ENCODE measurements at regions not wholly inside any gene's neighbourhood (a gene's known extent, or its start where the extent isn't known, plus 50 kb on each side); places are given as distances from the start of the nearest gene placed in this dataset.

GRCh38 chr5:26026044-26026443, 1012.3 kb downstream of the CDH9 start:
- H3K9ac ChIP-seq (ENCODE audit: insufficient read depth in 1 of 2, low read length in 2 of 2) = no peak overlapping the region
- ATAC-seq (ENCODE audit: insufficient read depth, low FRiP score) = no peak
- no peaks in the 10 kb centered on the region for H3K4me1 ChIP-seq (ENCODE audit: control insufficient read depth in 5 of 5, insufficient read depth in 5 of 5, low read length in 5 of 5)
- no peaks in the 10 kb centered on the region for H3K9me3 ChIP-seq (ENCODE audit: control insufficient read depth in 4 of 4, insufficient read depth in 3 of 4, low read length in 3 of 4)
- DNase-seq = no peak
- no peak overlapping the region for H3K4me3 ChIP-seq
- no peaks in the 10 kb centered on the region for H3K36me3 ChIP-seq (ENCODE audit: control insufficient read depth in 4 of 4, insufficient read depth in 4 of 4, low read length in 4 of 4)
- H3K27me3 ChIP-seq (ENCODE audit: control insufficient read depth in 3 of 3, insufficient read depth in 3 of 3, low read length in 2 of 3) = no peaks in the 10 kb centered on the region
- WGBS, 2 donors = 70 to 79% methylated on average over 4 of the region's 4 CpGs
- no peak overlapping the region for H3K27ac ChIP-seq (ENCODE audit: low read depth in 1 of 2, low read length in 1 of 2)
- TF ChIP-seq CTCF (IDR thresholded peaks at IDR 0.05; ENCODE audit: control extremely low read depth, extremely low read depth) = no peak

- Histone ChIP-seq H3K4me3 (no peak overlapping the region), H3K27me3 (ENCODE audit: control insufficient read depth in 3 of 3, insufficient read depth in 3 of 3, low read length in 2 of 3) (no peaks in the 10 kb centered on the region), H3K4me1 (ENCODE audit: control insufficient read depth in 5 of 5, insufficient read depth in 5 of 5, low read length in 5 of 5) (no peaks in the 10 kb centered on the region), H3K9ac (ENCODE audit: insufficient read depth in 1 of 2, low read length in 2 of 2) (no peak overlapping the region), H3K36me3 (ENCODE audit: control insufficient read depth in 4 of 4, insufficient read depth in 4 of 4, low read length in 4 of 4) (no peaks in the 10 kb centered on the region), H3K9me3 (ENCODE audit: control insufficient read depth in 4 of 4, insufficient read depth in 3 of 4, low read length in 3 of 4) (no peaks in the 10 kb centered on the region), H3K27ac (ENCODE audit: low read depth in 1 of 2, low read length in 1 of 2) (no peak overlapping the region)
- ATAC-seq (ENCODE audit: insufficient read depth, low FRiP score) (no peak), DNase-seq (no peak)
- 82 to 83% methylated on average over 1 of the region's 1 CpG for WGBS, 2 donors
- TF ChIP-seq CTCF (IDR thresholded peaks at IDR 0.05; ENCODE audit: control extremely low read depth, extremely low read depth) = no peak
Measured at GRCh38 chr5:26024774-26025173, 1013.6 kb downstream of the CDH9 start.

- DNase-seq = no peak
- Histone ChIP-seq H3K4me1 (ENCODE audit: control insufficient read depth in 5 of 5, insufficient read depth in 5 of 5, low read length in 5 of 5) (no peaks in the 10 kb centered on the region), H3K9ac (ENCODE audit: insufficient read depth in 1 of 2, low read length in 2 of 2) (no peak overlapping the region), H3K27ac (ENCODE audit: low read depth in 1 of 2, low read length in 1 of 2) (no peak overlapping the region), H3K4me3 (no peak overlapping the region), H3K27me3 (ENCODE audit: control insufficient read depth in 3 of 3, insufficient read depth in 3 of 3, low read length in 2 of 3) (no peaks in the 10 kb centered on the region), H3K9me3 (ENCODE audit: control insufficient read depth in 4 of 4, insufficient read depth in 3 of 4, low read length in 3 of 4) (no peaks in the 10 kb centered on the region), H3K36me3 (ENCODE audit: control insufficient read depth in 4 of 4, insufficient read depth in 4 of 4, low read length in 4 of 4) (no peaks in the 10 kb centered on the region)
- 59 to 74% methylated on average over 4 of the region's 4 CpGs for WGBS, 2 donors
- TF ChIP-seq CTCF (IDR thresholded peaks at IDR 0.05; ENCODE audit: control extremely low read depth, extremely low read depth) = no peak
- ATAC-seq (ENCODE audit: insufficient read depth, low FRiP score) = no peak
Measured at GRCh38 chr5:26023361-26023760, 1015.0 kb downstream of the CDH9 start.

- Histone ChIP-seq H3K4me1 (ENCODE audit: control insufficient read depth in 5 of 5, insufficient read depth in 5 of 5, low read length in 5 of 5) (no peaks in the 10 kb centered on the region), H3K4me3 (no peak overlapping the region), H3K9me3 (ENCODE audit: control insufficient read depth in 4 of 4, insufficient read depth in 3 of 4, low read length in 3 of 4) (no peaks in the 10 kb centered on the region), H3K36me3 (ENCODE audit: control insufficient read depth in 4 of 4, insufficient read depth in 4 of 4, low read length in 4 of 4) (no peaks in the 10 kb centered on the region), H3K27me3 (ENCODE audit: control insufficient read depth in 3 of 3, insufficient read depth in 3 of 3, low read length in 2 of 3) (no peaks in the 10 kb centered on the region), H3K27ac (ENCODE audit: low read depth in 1 of 2, low read length in 1 of 2) (no peak overlapping the region), H3K9ac (ENCODE audit: insufficient read depth in 1 of 2, low read length in 2 of 2) (no peak overlapping the region)
- DNase-seq = no peak
- no peak for TF ChIP-seq CTCF (IDR thresholded peaks at IDR 0.05; ENCODE audit: control extremely low read depth, extremely low read depth)
- WGBS, 2 donors = 89 to 93% methylated on average over 1 of the region's 1 CpG
- no peak for ATAC-seq (ENCODE audit: insufficient read depth, low FRiP score)
Measured at GRCh38 chr5:26014206-26014605, 1024.2 kb downstream of the CDH9 start.
